BE2C (cell line): ENCODE measurements at regions not wholly inside any gene's neighbourhood (a gene's known extent, or its start where the extent isn't known, plus 50 kb on each side); places are given as distances from the start of the nearest gene placed in this dataset.
A peak's percentile ranks its signal among the peaks of the same experiment; 100 is the strongest.

Experiments used
- DNase-seq: peaks from one replicate; pipeline ENCODE4 v3.0.0-alpha.2; 2020
- H3K27me3 ChIP-seq: fragments of 250-450 bp; sonication (Bioruptor Pico); 2 replicates; pipeline ENCODE4 v1.5.1; 2020; ENCODE audit warnings: mild to moderate bottlenecking
- H3K36me3 ChIP-seq: fragments of 250-450 bp; sonication (Bioruptor Pico); 2 replicates; pipeline ENCODE4 v1.5.1; 2020; ENCODE audit warnings: mild to moderate bottlenecking
- H3K4me1 ChIP-seq: fragments of 250-450 bp; sonication (Bioruptor Pico); 2 replicates; pipeline ENCODE4 v1.5.1; 2020
- H3K4me3 ChIP-seq: 2 replicates; pipeline ENCODE4 v1.5.1; 2011; ENCODE audit warnings: low read depth, low read length
- H3K9me3 ChIP-seq: fragments of 250-450 bp; sonication (Bioruptor Pico); 2 replicates; pipeline ENCODE4 v1.5.1; 2020
- TF ChIP-seq, protein P1 (sequence below): IDR thresholded peaks from 2 replicates; pipeline ENCODE4 v1.5.1; 2012; ENCODE audit warnings: mild to moderate bottlenecking, low read depth, low read length

- no peak overlapping the region for H3K4me3 ChIP-seq
- no peaks in the 10 kb centered on the region for H3K36me3 ChIP-seq
- H3K27me3 ChIP-seq, result no peaks in the 10 kb centered on the region
- no peaks in the 10 kb centered on the region for H3K4me1 ChIP-seq
- no peak for DNase-seq
- H3K9me3 ChIP-seq, result no peaks in the 10 kb centered on the region
- TF ChIP-seq, protein P1, sequence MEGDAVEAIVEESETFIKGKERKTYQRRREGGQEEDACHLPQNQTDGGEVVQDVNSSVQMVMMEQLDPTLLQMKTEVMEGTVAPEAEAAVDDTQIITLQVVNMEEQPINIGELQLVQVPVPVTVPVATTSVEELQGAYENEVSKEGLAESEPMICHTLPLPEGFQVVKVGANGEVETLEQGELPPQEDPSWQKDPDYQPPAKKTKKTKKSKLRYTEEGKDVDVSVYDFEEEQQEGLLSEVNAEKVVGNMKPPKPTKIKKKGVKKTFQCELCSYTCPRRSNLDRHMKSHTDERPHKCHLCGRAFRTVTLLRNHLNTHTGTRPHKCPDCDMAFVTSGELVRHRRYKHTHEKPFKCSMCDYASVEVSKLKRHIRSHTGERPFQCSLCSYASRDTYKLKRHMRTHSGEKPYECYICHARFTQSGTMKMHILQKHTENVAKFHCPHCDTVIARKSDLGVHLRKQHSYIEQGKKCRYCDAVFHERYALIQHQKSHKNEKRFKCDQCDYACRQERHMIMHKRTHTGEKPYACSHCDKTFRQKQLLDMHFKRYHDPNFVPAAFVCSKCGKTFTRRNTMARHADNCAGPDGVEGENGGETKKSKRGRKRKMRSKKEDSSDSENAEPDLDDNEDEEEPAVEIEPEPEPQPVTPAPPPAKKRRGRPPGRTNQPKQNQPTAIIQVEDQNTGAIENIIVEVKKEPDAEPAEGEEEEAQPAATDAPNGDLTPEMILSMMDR, result no peak
Observed at GRCh38 chr6:91350146-91350908, 763.5 kb upstream of the MAP3K7 start.

GRCh38 chr6:91341473-91341872 is 754.6 kb upstream of the MAP3K7 start:
- H3K27me3 ChIP-seq, result 0 out of 2 replicates have a peak, but pooled peaks cover 3% of the 10 kb centered on the region
- no peaks in the 10 kb centered on the region for H3K4me1 ChIP-seq
- TF ChIP-seq, protein P1, result no peak
- no peaks in the 10 kb centered on the region for H3K9me3 ChIP-seq
- DNase-seq, result no peak
- no peak overlapping the region for H3K4me3 ChIP-seq
- H3K36me3 ChIP-seq, result no peaks in the 10 kb centered on the region

DNA sequence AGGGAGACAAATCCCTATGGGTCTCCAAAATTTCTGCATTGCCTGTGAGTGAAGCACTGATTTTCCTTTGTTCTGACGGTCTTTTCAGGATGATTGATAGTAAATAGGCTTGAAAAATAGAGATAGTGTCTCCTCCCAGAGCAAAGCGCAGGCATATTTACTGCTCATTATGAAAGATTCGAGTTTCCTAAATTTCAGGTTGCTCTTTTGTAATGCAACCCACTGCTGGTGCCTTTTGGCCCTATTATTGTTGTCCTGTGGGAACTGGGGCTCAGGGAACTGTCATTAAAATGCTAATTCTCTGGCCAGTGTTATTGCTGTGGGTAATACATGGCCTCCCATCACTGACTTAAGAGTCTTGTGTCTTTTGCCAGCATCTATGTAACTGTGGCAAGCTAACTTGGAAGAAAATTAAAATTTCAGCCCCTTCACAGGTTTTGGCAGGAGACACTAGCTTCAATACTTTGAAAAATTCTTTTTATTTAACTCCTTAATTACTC is 754.1 kb upstream of the MAP3K7 start:
- 0 out of 2 replicates have a peak, but pooled peaks cover 3% of the 10 kb centered on the region for H3K27me3 ChIP-seq
- no peak for DNase-seq
- TF ChIP-seq, protein P1, result no peak
- no peaks in the 10 kb centered on the region for H3K36me3 ChIP-seq
- no peaks in the 10 kb centered on the region for H3K9me3 ChIP-seq
- H3K4me1 ChIP-seq, result no peaks in the 10 kb centered on the region
- no peak overlapping the region for H3K4me3 ChIP-seq

DNA sequence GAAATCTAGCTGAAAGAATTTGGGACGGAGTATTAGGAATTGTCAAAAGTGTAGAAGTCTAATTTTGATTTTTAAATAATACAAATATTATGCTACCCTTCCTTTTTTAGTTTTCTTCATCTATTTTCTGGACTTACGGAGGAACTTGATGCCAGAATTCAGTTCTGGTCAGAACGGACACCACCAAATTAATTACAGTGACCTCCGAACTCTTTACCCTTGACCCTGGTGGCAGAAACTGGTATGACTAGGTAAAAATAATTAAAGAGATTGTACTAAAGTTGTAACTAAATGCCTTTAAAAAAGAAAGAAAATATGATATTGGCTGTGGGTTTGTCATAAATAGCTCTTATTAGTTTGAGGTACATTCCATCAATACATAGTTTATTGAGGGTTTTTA is 751.1 kb upstream of the MAP3K7 start:
- H3K4me3 ChIP-seq, result no peak overlapping the region

GRCh38 chr6:91330896-91331295 is 744.0 kb upstream of the MAP3K7 start:
- no peaks in the 10 kb centered on the region for H3K9me3 ChIP-seq
- no peaks in the 10 kb centered on the region for H3K4me1 ChIP-seq
- TF ChIP-seq, protein P1, result no peak
- H3K27me3 ChIP-seq, result no peaks in the 10 kb centered on the region
- no peak for DNase-seq
- no peak overlapping the region for H3K4me3 ChIP-seq
- H3K36me3 ChIP-seq, result no peaks in the 10 kb centered on the region

More for the DNA sequence above, 751.1 kb upstream of the MAP3K7 start:
- Histone ChIP-seq H3K27me3 (0 out of 2 replicates have a peak, but pooled peaks cover 3% of the 10 kb centered on the region), H3K9me3 (no peaks in the 10 kb centered on the region), H3K36me3 (no peaks in the 10 kb centered on the region), H3K4me1 (no peaks in the 10 kb centered on the region)
- DNase-seq, result no peak
- TF ChIP-seq, protein P1, result peak; percentile 44

- DNase-seq, result no peak
- H3K4me3 ChIP-seq, result no peak overlapping the region
- H3K27me3 ChIP-seq, result no peaks in the 10 kb centered on the region
- H3K9me3 ChIP-seq, result no peaks in the 10 kb centered on the region
- TF ChIP-seq, protein P1, result no peak
- H3K36me3 ChIP-seq, result no peaks in the 10 kb centered on the region
- no peaks in the 10 kb centered on the region for H3K4me1 ChIP-seq
Observed at GRCh38 chr6:91328241-91328640, 741.4 kb upstream of the MAP3K7 start.
